CD14-positive monocyte (primary cell): ENCODE measurements at regions not wholly inside any gene's neighbourhood (a gene's known extent, or its start where the extent isn't known, plus 50 kb on each side); places are given as distances from the start of the nearest gene placed in this dataset.

Experiments
- DNase-seq, 3 donors: peaks; one replicate each; pipeline ENCODE4 v3.0.0-alpha.2; 2011 to 2022
- H2AFZ ChIP-seq: 2 replicates; pipeline ENCODE4 v1.6.0; 2012; ENCODE audit warnings: mild to moderate bottlenecking, low read depth, low read length, inconsistent platforms; ENCODE audit not compliant: insufficient read depth, poor library complexity, severe bottlenecking
- H3K27ac ChIP-seq, 2 donors: 1 replicate in 1 of 2; 2 replicates in 1 of 2; pipeline ENCODE4 v1.5.1; 2012 to 2013; ENCODE audit warnings: low read length in 2 of 2, control low read depth in 1 of 2, inconsistent platforms in 1 of 2, low read depth in 1 of 2, mild to moderate bottlenecking in 1 of 2
- H3K27me3 ChIP-seq, 2 donors: one replicate each; pipeline versions ENCODE4 v1.6.0 to v1.6.1; 2011 to 2013; ENCODE audit warnings: low read length in 2 of 2; ENCODE audit not compliant: control insufficient read depth in 2 of 2, insufficient read depth in 2 of 2
- H3K36me3 ChIP-seq, 2 donors: replicated peaks in 1 of 2; 1 replicate in 1 of 2; 2 replicates in 1 of 2; pipeline versions ENCODE4 v1.5.1 to v1.6.1; 2012 to 2013; ENCODE audit warnings: low read length in 2 of 2, control low read depth in 1 of 2, inconsistent platforms in 1 of 2, mild to moderate bottlenecking in 1 of 2; ENCODE audit not compliant: insufficient read depth in 2 of 2, control insufficient read depth in 1 of 2
- H3K4me1 ChIP-seq, 2 donors: 1 replicate in 1 of 2; 2 replicates in 1 of 2; pipeline versions ENCODE4 v1.5.1 to v1.6.1; 2012 to 2013; ENCODE audit warnings: low read length in 2 of 2, control low read depth in 1 of 2, inconsistent platforms in 1 of 2, mild to moderate bottlenecking in 1 of 2, moderate library complexity in 1 of 2; ENCODE audit not compliant: insufficient read depth in 2 of 2, control insufficient read depth in 1 of 2
- H3K4me2 ChIP-seq: replicated peaks from 2 replicates; pipeline ENCODE3; 2012; ENCODE audit warnings: low read length, moderate library complexity, mild to moderate bottlenecking; ENCODE audit not compliant: poor library complexity, severe bottlenecking; ENCODE audit errors: extremely low read depth
- H3K4me3 ChIP-seq, 3 experiments: fragments of 200-600 bp in 1 of 3; sonication (generic) in 1 of 3; replicated peaks in 1 of 3; 1 replicate in 2 of 3; 2 replicates in 1 of 3; pipeline ENCODE4 v1.5.1; 2011 to 2013; ENCODE audit warnings: low read length in 3 of 3, mild to moderate bottlenecking in 3 of 3, control low read depth in 2 of 3, low read depth in 2 of 3, inconsistent platforms in 1 of 3, moderate library complexity in 1 of 3
- H3K79me2 ChIP-seq: 2 replicates; pipeline ENCODE4 v1.6.0; 2012; ENCODE audit warnings: mild to moderate bottlenecking, control low read depth, inconsistent platforms, low read length, moderate library complexity; ENCODE audit not compliant: insufficient read depth
- H3K9ac ChIP-seq: 2 replicates; pipeline ENCODE4 v1.6.0; 2017; ENCODE audit warnings: low read length, mild to moderate bottlenecking; ENCODE audit not compliant: insufficient read depth, poor library complexity, severe bottlenecking
- H3K9me3 ChIP-seq, 2 donors: replicated peaks in 1 of 2; 1 replicate in 1 of 2; 2 replicates in 1 of 2; pipeline versions ENCODE4 v1.5.1 to v1.6.1; 2012 to 2013; ENCODE audit warnings: low read length in 2 of 2, control low read depth in 1 of 2; ENCODE audit not compliant: control insufficient read depth in 1 of 2, insufficient read depth in 1 of 2
- H4K20me1 ChIP-seq: 2 replicates; pipeline ENCODE4 v1.6.0; 2012; ENCODE audit warnings: mild to moderate bottlenecking, low read length, control low read depth, moderate library complexity; ENCODE audit not compliant: insufficient read depth
- H3K27ac Mint-ChIP-seq, 7 donors: one replicate each; pipeline ENCODE4 v1.8.0; 2020; ENCODE audit warnings: mild to moderate bottlenecking in 7 of 7, mixed read lengths in 7 of 7, moderate library complexity in 6 of 7, inconsistent platforms in 2 of 7
- H3K27me3 Mint-ChIP-seq, 3 donors: one replicate each; pipeline ENCODE4 v1.8.0; 2021 to 2022; ENCODE audit warnings: low read depth in 3 of 3, mild to moderate bottlenecking in 3 of 3, mixed read lengths in 3 of 3, moderate library complexity in 3 of 3, inconsistent platforms in 1 of 3
- H3K36me3 Mint-ChIP-seq, 2 donors: one replicate each; pipeline ENCODE4 v1.8.0; 2020; ENCODE audit warnings: mixed read lengths in 2 of 2, inconsistent platforms in 1 of 2, mild to moderate bottlenecking in 1 of 2
- H3K4me1 Mint-ChIP-seq: one replicate; pipeline ENCODE4 v1.8.0; 2020; ENCODE audit warnings: mild to moderate bottlenecking, mixed read lengths
- H3K4me3 Mint-ChIP-seq, 2 donors: one replicate each; pipeline ENCODE4 v1.8.0; 2020; ENCODE audit warnings: mild to moderate bottlenecking in 2 of 2, mixed read lengths in 2 of 2, moderate library complexity in 1 of 2
- H3K9me3 Mint-ChIP-seq, 7 donors: one replicate each; pipeline ENCODE4 v1.8.0; 2020 to 2022; ENCODE audit warnings: mixed read lengths in 7 of 7, mild to moderate bottlenecking in 6 of 7, moderate library complexity in 6 of 7, inconsistent platforms in 2 of 7
- CTCF ChIP-seq: fragments of 200-600 bp; IDR thresholded peaks from one replicate; pipeline ENCODE4 v1.8.0; 2022; ENCODE audit warnings: antibody characterized with exemption, mild to moderate bottlenecking
- WGBS: methylation state at CpG from one replicate; pipeline ENCODE4 v1.1.5; 2013; ENCODE audit warnings: missing lambda C conversion rate; ENCODE audit not compliant: insufficient coverage; 5-methylcytosine and 5-hydroxymethylcytosine counted together
- intact Hi-C, 2 donors: fragments of 100-400 bp; cut with micrococcal nuclease; formaldehyde crosslinking; loops; one replicate each; pipeline versions ENCODE4 v1.15.0 to v1.15.1; 2023

GRCh38 chr10:6766131-6766801, 186.2 kb upstream of the PRKCQ start:
- H3K27ac ChIP-seq = no peak overlapping the region
- Mint-ChIP-seq H3K36me3 (no peaks in the 10 kb centered on the region), H3K27me3 (peaks cover 2 to 7% (median 5%) of the 10 kb centered on the region in 3 donors), H3K27ac (no peak overlapping the region), H3K9me3 (peaks cover 5 to 25% (median 17%) of the 10 kb centered on the region in 7 donors), H3K4me1 (peaks cover 14% of the 10 kb centered on the region), H3K4me3 (no peak overlapping the region)
- H3K9me3 ChIP-seq = peaks cover 13 to 16% of the 10 kb centered on the region in 2 donors
- H3K4me3 ChIP-seq = no peak overlapping the region
- H3K4me2 ChIP-seq = no peak overlapping the region
- WGBS = 80% methylated on average over 2 of the region's 11 CpGs
- no peaks in the 10 kb centered on the region for H3K36me3 ChIP-seq
- peaks cover 0 to 2% of the 10 kb centered on the region in 2 donors for H3K27me3 ChIP-seq
- no peaks in the 10 kb centered on the region for H4K20me1 ChIP-seq
- no peaks in the 10 kb centered on the region for H3K4me1 ChIP-seq
- H3K9ac ChIP-seq = no peak overlapping the region
- no peak for DNase-seq
- intact Hi-C loops = no loop called here
- no peak for TF ChIP-seq CTCF
- H2AFZ ChIP-seq = no peak overlapping the region
- H3K79me2 ChIP-seq = no peaks in the 10 kb centered on the region

GRCh38 chr10:6763423-6763822, 183.3 kb upstream of the PRKCQ start:
- no peaks in the 10 kb centered on the region for H4K20me1 ChIP-seq
- H3K27me3 Mint-ChIP-seq = peaks cover 7 to 16% (median 12%) of the 10 kb centered on the region in 3 donors
- TF ChIP-seq CTCF = no peak
- H3K27me3 ChIP-seq = peaks cover 2% of the 10 kb centered on the region in 2 donors
- no peak overlapping the region for H3K27ac Mint-ChIP-seq
- DNase-seq = no peak
- peaks cover 2 to 13% (median 9%) of the 10 kb centered on the region in 7 donors for H3K9me3 Mint-ChIP-seq
- H3K9ac ChIP-seq = no peak overlapping the region
- no peak overlapping the region for H3K27ac ChIP-seq
- intact Hi-C loops = no loop called here
- H3K4me1 Mint-ChIP-seq = peaks cover 6% of the 10 kb centered on the region
- H3K36me3 ChIP-seq = no peaks in the 10 kb centered on the region
- H3K79me2 ChIP-seq = no peaks in the 10 kb centered on the region
- H3K9me3 ChIP-seq = peaks cover 0 to 9% of the 10 kb centered on the region in 2 donors
- WGBS = 88% methylated on average over 4 of the region's 6 CpGs
- H3K4me3 Mint-ChIP-seq = no peak overlapping the region
- no peak overlapping the region for H3K4me3 ChIP-seq
- H3K36me3 Mint-ChIP-seq = no peaks in the 10 kb centered on the region
- H3K4me2 ChIP-seq = no peak overlapping the region
- H3K4me1 ChIP-seq = no peaks in the 10 kb centered on the region
- no peak overlapping the region for H2AFZ ChIP-seq
